Stimulated activated CD8-positive, alpha-beta memory T cell treated with anti-CD3 and anti-CD28 coated beads, Interleukin-2, amount 100 ng/mL, for 48 hours (primary cell): ENCODE measurements at regions not wholly inside any gene's neighbourhood (a gene's known extent, or its start where the extent isn't known, plus 50 kb on each side); places are given as distances from the start of the nearest gene placed in this dataset.

Experiments used
- DNase-seq, 2 donors: peaks; one replicate each; pipeline ENCODE4 v3.0.0-alpha.2; 2020; ENCODE audit warnings: low read depth in 2 of 2

GRCh38 chr7:117973975-117974374 is 100.7 kb upstream of the CTTNBP2 start:
- DNase-seq = no peak

GRCh38 chr7:117974891-117975290 is 101.7 kb upstream of the CTTNBP2 start:
- no peak for DNase-seq

GRCh38 chr7:117975476-117975875 is 102.2 kb upstream of the CTTNBP2 start:
- DNase-seq = no peak

GRCh38 chr7:117979954-117980497 is 106.8 kb upstream of the CTTNBP2 start:
- DNase-seq = no peak

DNA sequence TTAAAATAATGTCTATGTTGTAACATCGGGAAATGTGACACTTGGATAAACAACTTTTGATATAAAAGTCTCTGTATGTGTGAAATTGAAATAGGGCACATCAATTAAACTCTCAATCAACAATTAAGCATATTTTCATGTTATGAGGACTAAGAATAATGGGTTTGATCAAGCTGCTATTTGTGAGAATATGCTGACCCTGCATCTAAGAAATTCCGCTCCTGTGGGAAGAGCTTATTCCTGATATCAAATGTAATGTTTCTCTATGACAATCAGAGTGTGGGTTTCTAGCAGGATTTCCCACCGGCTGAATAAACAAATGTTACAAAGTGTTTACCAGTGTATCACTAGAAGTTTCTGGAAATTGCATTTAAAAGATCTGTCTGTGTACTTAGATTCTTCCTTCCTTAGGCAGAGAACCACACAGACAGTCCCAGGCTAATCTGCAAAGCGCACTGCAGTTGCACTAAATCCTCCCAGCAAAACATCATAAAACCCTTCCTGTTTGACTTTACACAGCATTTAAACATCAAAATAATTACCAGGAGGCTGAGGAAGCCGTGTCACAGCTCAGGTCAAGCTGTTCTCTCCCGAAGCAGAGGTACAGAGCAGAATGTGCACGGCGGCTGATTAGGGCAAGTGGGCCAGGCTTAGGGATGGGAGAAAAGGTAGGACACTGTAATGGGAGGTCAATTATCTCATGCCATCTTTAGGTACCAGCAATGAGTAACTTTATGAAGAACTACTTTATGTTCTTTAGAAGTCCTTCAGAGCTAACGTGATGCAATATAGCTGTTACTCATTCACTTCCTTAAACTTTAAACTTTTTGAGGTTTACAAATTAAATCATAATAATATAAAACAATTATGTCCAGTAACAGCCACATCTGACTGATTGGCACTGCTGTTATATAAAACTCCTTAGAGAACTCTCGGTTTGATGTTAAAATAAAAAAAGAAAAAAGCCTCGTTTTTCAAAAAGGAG is 109.1 kb upstream of the CTTNBP2 start:
- DNase-seq = no peak

- no peak for DNase-seq
Observed at GRCh38 chr7:117986645-117987269, 113.5 kb upstream of the CTTNBP2 start.

- DNase-seq = no peak
Observed at GRCh38 chr7:117990834-117991233, 117.6 kb upstream of the CTTNBP2 start.

- DNase-seq = no peak
Observed at GRCh38 chr7:117992635-117993376, 119.6 kb upstream of the CTTNBP2 start.

DNA sequence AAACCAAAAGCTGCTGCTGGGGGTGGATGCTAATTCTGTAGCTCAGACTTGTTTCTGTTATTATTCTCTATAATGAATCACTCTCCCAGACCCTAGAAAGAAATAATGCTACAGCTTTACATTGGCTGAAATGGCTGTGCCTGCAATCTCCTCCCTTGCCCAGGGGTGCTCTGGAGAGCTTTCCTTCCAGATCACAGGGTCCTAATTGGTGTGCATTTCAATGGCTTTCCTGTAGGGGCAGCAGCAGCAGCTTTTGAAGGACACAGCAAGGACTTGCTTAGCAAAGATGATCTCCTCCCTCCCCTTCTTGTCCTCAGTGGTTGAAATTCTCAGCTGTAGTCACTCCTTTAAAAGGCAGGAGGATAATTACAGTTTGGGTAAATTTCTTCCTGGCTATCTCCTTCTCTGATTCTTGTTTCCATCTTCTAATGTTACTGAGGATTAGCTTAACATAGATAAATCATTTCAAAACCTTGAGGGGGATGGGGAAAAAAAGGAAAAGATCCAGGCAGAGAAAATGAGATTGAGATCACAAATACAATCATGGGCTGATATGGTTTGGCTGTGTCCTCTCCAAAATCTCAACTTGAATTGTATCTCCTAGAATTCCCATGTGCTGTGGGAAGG is 120.2 kb upstream of the CTTNBP2 start:
- no peak for DNase-seq

GRCh38 chr7:117995850-117996650 is 122.8 kb upstream of the CTTNBP2 start:
- no peak for DNase-seq

- DNase-seq = no peak
Observed at GRCh38 chr7:117997862-117998825, 124.9 kb upstream of the CTTNBP2 start.

GRCh38 chr7:118000480-118001202 is 127.4 kb upstream of the CTTNBP2 start:
- no peak for DNase-seq

GRCh38 chr7:118003476-118003875 is 130.2 kb upstream of the CTTNBP2 start:
- DNase-seq = no peak

DNA sequence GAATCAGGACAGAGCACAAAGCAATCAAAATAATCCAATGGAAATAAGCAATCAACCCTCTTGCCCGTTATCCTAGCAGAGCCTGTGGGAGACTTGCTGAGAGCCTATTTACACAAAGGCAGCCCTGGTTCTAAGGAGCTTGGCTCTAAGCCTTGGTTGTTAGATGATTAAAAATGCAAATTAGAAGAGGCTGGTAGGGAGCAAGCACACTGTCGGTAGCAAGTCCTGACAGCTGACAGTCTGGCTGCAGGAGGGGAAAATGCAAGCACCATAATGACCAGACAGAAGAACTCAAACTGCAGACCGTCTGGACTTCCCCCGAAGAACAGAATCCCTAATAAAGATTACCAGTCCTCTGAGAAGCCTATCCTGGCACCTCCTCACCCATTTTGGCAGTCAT is 131.8 kb upstream of the CTTNBP2 start:
- DNase-seq = no peak

GRCh38 chr7:118006979-118007378 is 133.7 kb upstream of the CTTNBP2 start:
- DNase-seq = no peak

- no peak for DNase-seq
Observed at GRCh38 chr7:118009419-118009818, 136.2 kb upstream of the CTTNBP2 start.

GRCh38 chr7:118011652-118012051 is 138.4 kb upstream of the CTTNBP2 start:
- no peak for DNase-seq

DNA sequence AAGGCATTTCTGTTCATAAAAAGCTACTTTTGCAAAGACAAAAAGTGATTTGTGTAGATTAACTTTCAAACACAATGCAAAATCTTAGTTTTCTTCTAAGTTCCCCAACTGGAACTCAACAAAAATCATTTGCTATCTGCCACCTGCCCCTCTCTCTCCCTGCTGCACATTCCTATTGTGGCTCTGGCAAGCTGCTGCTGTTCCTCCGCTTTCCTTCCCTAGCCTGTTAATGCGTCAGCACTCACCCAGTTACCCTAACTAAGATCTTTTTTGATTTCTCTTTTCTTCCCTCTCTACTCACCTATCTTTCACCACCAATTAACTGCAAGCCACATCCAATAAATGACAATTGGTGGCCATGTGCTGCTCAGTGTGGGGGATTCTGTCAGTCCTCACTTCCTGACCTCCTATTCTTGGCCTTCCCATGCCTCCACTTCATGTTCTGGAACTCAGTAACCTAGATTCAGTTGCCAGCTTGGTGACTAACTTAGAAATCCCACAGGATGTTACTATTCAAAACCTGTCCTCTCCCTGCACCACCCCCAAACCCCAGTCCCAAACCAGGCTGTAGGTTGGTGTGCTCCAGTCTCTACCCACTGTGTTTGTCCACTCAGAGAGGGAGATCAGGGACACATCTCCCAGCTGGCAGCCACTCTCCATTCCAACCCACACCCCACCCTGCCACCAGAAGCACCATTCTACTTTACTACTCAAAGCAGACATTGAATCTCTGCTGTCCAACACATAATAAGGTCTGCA is 140.2 kb upstream of the CTTNBP2 start:
- no peak for DNase-seq
